OCI-LY3 (cell line): ENCODE measurements at regions not wholly inside any gene's neighbourhood (a gene's known extent, or its start where the extent isn't known, plus 50 kb on each side); places are given as distances from the start of the nearest gene placed in this dataset.

Source experiments
- H2AFZ ChIP-seq: fragments of 200-600, 300-600 bp; shearing (Covaris generic); 2 replicates; pipeline ENCODE4 v1.6.0; 2014; ENCODE audit warnings: antibody characterized with exemption, low read depth, low read length
- H3K27ac ChIP-seq: fragments of 200-600, 300-600 bp; sonication (generic); 2 replicates; pipeline ENCODE4 v1.5.1; 2014; ENCODE audit warnings: mild to moderate bottlenecking, low read length, moderate library complexity, mixed read lengths
- H3K27me3 ChIP-seq: fragments of 200-600, 300-600 bp; sonication (generic); 2 replicates; pipeline ENCODE4 v1.6.1; 2014; ENCODE audit warnings: low read depth, low read length, mixed read lengths
- H3K36me3 ChIP-seq: fragments of 200-600, 300-600 bp; sonication (generic); replicated peaks from 2 replicates; pipeline ENCODE3; 2014; ENCODE audit warnings: low read depth, low read length, mixed read lengths
- H3K4me1 ChIP-seq: fragments of 300-600, 200-600 bp; sonication (generic); 2 replicates; pipeline ENCODE4 v1.6.1; 2014; ENCODE audit warnings: low read length, mixed read lengths
- H3K4me2 ChIP-seq: fragments of 200-600, 300-600 bp; sonication (generic); 2 replicates; pipeline ENCODE4 v1.6.1; 2014; ENCODE audit warnings: low read length, mixed read lengths
- H3K4me3 ChIP-seq: fragments of 300-600, 200-600 bp; sonication (generic); 2 replicates; pipeline ENCODE4 v1.5.1; 2014; ENCODE audit warnings: antibody characterized with exemption, mild to moderate bottlenecking, low read length, moderate library complexity
- H3K79me2 ChIP-seq: fragments of 300-600, 200-600 bp; shearing (Covaris generic); 2 replicates; pipeline ENCODE4 v1.6.1; 2014; ENCODE audit warnings: mild to moderate bottlenecking, low read length, mixed read lengths
- H3K9ac ChIP-seq: fragments of 300-600, 200-600 bp; shearing (Covaris generic); 2 replicates; pipeline ENCODE4 v1.6.0; 2014; ENCODE audit warnings: mild to moderate bottlenecking, low read length, moderate library complexity
- H3K9me3 ChIP-seq: fragments of 200-600, 300-600 bp; shearing (Covaris generic); 2 replicates; pipeline ENCODE4 v1.6.1; 2014; ENCODE audit warnings: low read length, mixed read lengths; ENCODE audit not compliant: insufficient read depth
- H4K20me1 ChIP-seq: fragments of 200-600, 300-600 bp; sonication (generic); 2 replicates; pipeline ENCODE4 v1.6.1; 2016; ENCODE audit warnings: low read length, mixed read lengths; ENCODE audit not compliant: insufficient read depth
- CTCF ChIP-seq: fragments of 200-600, 300-600 bp; sonication (generic); IDR thresholded peaks from 2 replicates; pipeline ENCODE4 v1.5.1; 2014; ENCODE audit warnings: antibody characterized with exemption, low read length, low read depth
- EZH2phosphoT487 ChIP-seq: fragments of 200-600 bp; shearing (Covaris generic); IDR thresholded peaks from 2 replicates; pipeline ENCODE4 v1.6.1; 2018; ENCODE audit warnings: antibody characterized with exemption, mixed run types, low read depth

- Histone ChIP-seq H3K27ac (no peak overlapping the region), H3K9ac (no peak overlapping the region), H3K4me3 (no peak overlapping the region), H3K4me2 (no peak overlapping the region), H3K4me1 (no peaks in the 10 kb centered on the region), H3K79me2 (no peaks in the 10 kb centered on the region), H4K20me1 (no peaks in the 10 kb centered on the region), H3K36me3 (no peaks in the 10 kb centered on the region), H2AFZ (no peak overlapping the region), H3K27me3 (no peaks in the 10 kb centered on the region), H3K9me3 (no peaks in the 10 kb centered on the region)
- no peak for TF ChIP-seq EZH2phosphoT487
- no peak for TF ChIP-seq CTCF
These were observed 978.2 kb downstream of the CDH9 start for GRCh38 chr5:26060212-26060611.

GRCh38 chr5:26054594-26054993, 983.8 kb downstream of the CDH9 start:
- Histone ChIP-seq H3K9ac (no peak overlapping the region), H3K9me3 (no peaks in the 10 kb centered on the region), H3K4me2 (no peak overlapping the region), H3K4me3 (no peak overlapping the region), H3K79me2 (no peaks in the 10 kb centered on the region), H3K27ac (no peak overlapping the region), H2AFZ (no peak overlapping the region), H4K20me1 (no peaks in the 10 kb centered on the region), H3K36me3 (no peaks in the 10 kb centered on the region), H3K4me1 (no peaks in the 10 kb centered on the region), H3K27me3 (no peaks in the 10 kb centered on the region)
- TF ChIP-seq CTCF (no peak), EZH2phosphoT487 (no peak)

- H3K4me1 ChIP-seq: no peaks in the 10 kb centered on the region
- H3K9ac ChIP-seq: no peak overlapping the region
- no peaks in the 10 kb centered on the region for H3K36me3 ChIP-seq
- H4K20me1 ChIP-seq: no peaks in the 10 kb centered on the region
- H3K79me2 ChIP-seq: no peaks in the 10 kb centered on the region
- H3K27ac ChIP-seq: no peak overlapping the region
- no peak for TF ChIP-seq CTCF
- TF ChIP-seq EZH2phosphoT487: no peak
- no peak overlapping the region for H3K4me2 ChIP-seq
- H2AFZ ChIP-seq: no peak overlapping the region
- no peaks in the 10 kb centered on the region for H3K9me3 ChIP-seq
- no peak overlapping the region for H3K4me3 ChIP-seq
- no peaks in the 10 kb centered on the region for H3K27me3 ChIP-seq
These were observed 1003.6 kb downstream of the CDH9 start for GRCh38 chr5:26034813-26035212.

- Histone ChIP-seq H3K36me3 (no peaks in the 10 kb centered on the region), H3K9ac (no peak overlapping the region), H2AFZ (no peak overlapping the region), H4K20me1 (no peaks in the 10 kb centered on the region), H3K9me3 (no peaks in the 10 kb centered on the region), H3K4me1 (no peaks in the 10 kb centered on the region), H3K27me3 (no peaks in the 10 kb centered on the region), H3K27ac (no peak overlapping the region), H3K4me3 (no peak overlapping the region), H3K4me2 (no peak overlapping the region), H3K79me2 (no peaks in the 10 kb centered on the region)
- TF ChIP-seq EZH2phosphoT487: no peak
- TF ChIP-seq CTCF: no peak
These were observed 1006.9 kb downstream of the CDH9 start for GRCh38 chr5:26031481-26031880.
